Adrenal gland (tissue), 5 donors: ENCODE measurements at regions not wholly inside any gene's neighbourhood (a gene's known extent, or its start where the extent isn't known, plus 50 kb on each side); places are given as distances from the start of the nearest gene placed in this dataset.

Experiments
- CTCF ChIP-seq, 6 experiments: fragments of 450-650 bp in 4 of 6; fragments of 200-600 bp in 2 of 6; sonication (generic) in 1 of 6; IDR thresholded peaks; 1 replicate in 5 of 6; 2 replicates in 1 of 6; pipeline versions ENCODE4 v1.5.1 to v1.8.0; 2016 to 2021; ENCODE audit warnings: antibody characterized with exemption in 6 of 6, mild to moderate bottlenecking in 2 of 6, moderate library complexity in 1 of 6
- POLR2A ChIP-seq, 2 donors: fragments of 450-650 bp; IDR thresholded peaks; one replicate each; pipeline ENCODE4 v1.6.1; 2017; ENCODE audit warnings: antibody characterized with exemption in 2 of 2, mild to moderate bottlenecking in 2 of 2, moderate library complexity in 1 of 2
- donor health status: DM: no; HTN: no; CAD: no.

DNA sequence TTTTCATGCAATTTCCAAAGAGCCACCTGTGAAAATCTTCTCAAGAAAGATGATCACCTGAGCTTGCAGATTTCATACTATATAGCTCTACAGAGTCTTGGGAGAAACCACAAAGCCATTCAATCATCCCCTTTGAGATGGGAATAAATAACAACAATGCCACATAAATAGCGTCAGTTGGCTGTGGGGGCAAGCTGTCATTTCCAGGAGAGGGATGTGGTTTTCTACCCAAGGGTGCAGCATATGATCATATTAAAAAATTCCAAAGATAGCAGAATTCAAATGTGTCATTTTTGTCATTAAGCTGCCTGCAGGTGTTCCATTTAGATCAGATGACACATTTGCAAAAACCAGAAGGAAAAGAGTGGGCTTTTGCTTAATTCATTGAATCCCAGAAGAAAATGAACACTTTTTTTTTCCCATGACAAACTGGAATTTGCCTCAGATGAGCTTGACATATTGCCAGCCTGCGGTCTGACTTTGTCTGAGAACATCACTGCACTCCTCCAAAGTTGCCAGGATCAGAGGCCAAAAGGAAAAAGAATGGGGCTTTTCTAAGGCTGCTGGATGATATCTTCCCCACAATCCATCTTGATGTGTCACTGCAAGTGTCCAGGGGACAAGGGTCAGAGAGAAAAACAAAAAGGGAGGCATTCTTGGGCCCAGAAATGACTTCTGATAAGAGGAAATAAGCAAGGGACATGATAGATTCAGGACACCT, 314.1 kb upstream of the USP25 start:
- TF ChIP-seq CTCF (IDR thresholded peaks at IDR 0.05), result no peak
- TF ChIP-seq POLR2A (IDR thresholded peaks at IDR 0.05), result no peak
